ENCODE measurements at regions not wholly inside any gene's neighbourhood (a gene's known extent, or its start where the extent isn't known, plus 50 kb on each side); places are given as distances from the start of the nearest gene placed in this dataset.

- TF ChIP-seq POLR2A (IDR thresholded peaks at IDR 0.05) (no peak), CTCF (IDR thresholded peaks at IDR 0.05) (no peak), EP300 (IDR thresholded peaks at IDR 0.05) (no peak)
Measured at GRCh38 chr5:82911910-82912309, 165.3 kb downstream of the TMEM167A start.

Measured in tibial nerve (tissue), 4 donors.